ENCODE measurements at regions not wholly inside any gene's neighbourhood (a gene's known extent, or its start where the extent isn't known, plus 50 kb on each side); places are given as distances from the start of the nearest gene placed in this dataset.

GRCh38 chr2:5868931-5869330 is 176.7 kb downstream of the SOX11 start:
- BruUV-seq (replicated peaks) = no TSS peak

GRCh38 chr2:5869936-5870335 is 177.8 kb downstream of the SOX11 start:
- ATAC-seq (no peak), DNase-seq (ENCODE audit: low read depth, low spot score) (no peak)
- POLR2A ChIA-PET = no interaction called here
- no peaks in the 10 kb centered on the region for H3K27me3 ChIP-seq (ENCODE audit: control insufficient read depth, insufficient read depth, low read length)
- no peak overlapping the region for H3K27ac ChIP-seq (ENCODE audit: low read length)
- TF ChIP-seq TCF7L2 (IDR thresholded peaks at IDR 0.05; ENCODE audit: low read depth, low read length) = no peak
- TF ChIP-seq CTCF (IDR thresholded peaks at IDR 0.05) = no peak
- no peak for TF ChIP-seq POLR2AphosphoS5 (IDR thresholded peaks at IDR 0.05; ENCODE audit: low read depth, low read length)
- no peak for TF ChIP-seq REST (IDR thresholded peaks at IDR 0.05; ENCODE audit: insufficient read depth in 1 of 2, low read depth in 2 of 2, low read length in 1 of 2)
- no peak for TF ChIP-seq SIN3A (IDR thresholded peaks at IDR 0.05; ENCODE audit: borderline replicate concordance, insufficient read depth, low read depth, low read length)
- in situ Hi-C loops (cut with HindIII; ENCODE audit: low pct_unique_long_range_greater_than_20kb, low sequenced_read_pairs) = no loop called here
- H3K4me1 ChIP-seq (ENCODE audit: control insufficient read depth, insufficient read depth, low read length) = no peaks in the 10 kb centered on the region
- CTCF ChIA-PET = no interaction called here
- BruUV-seq (replicated peaks) = no TSS peak
- H3K9me3 ChIP-seq (ENCODE audit: control insufficient read depth, insufficient read depth, low read depth, low read length) = no peaks in the 10 kb centered on the region
- no peak overlapping the region for H3K4me3 ChIP-seq (ENCODE audit: low read depth in 2 of 2, low read length in 2 of 2)
- intact Hi-C loops (cut with micrococcal nuclease; ENCODE audit: unreplicated experiment) = no loop called here
- H3K36me3 ChIP-seq (ENCODE audit: control insufficient read depth, insufficient read depth, low read length) = no peaks in the 10 kb centered on the region

More at GRCh38 chr2:5868931-5869330, 176.7 kb downstream of the SOX11 start:
- Histone ChIP-seq H3K4me1 (ENCODE audit: control insufficient read depth, insufficient read depth, low read length) (no peaks in the 10 kb centered on the region), H3K27ac (ENCODE audit: low read length) (no peak overlapping the region), H3K27me3 (ENCODE audit: control insufficient read depth, insufficient read depth, low read length) (no peaks in the 10 kb centered on the region), H3K36me3 (ENCODE audit: control insufficient read depth, insufficient read depth, low read length) (no peaks in the 10 kb centered on the region), H3K4me3 (ENCODE audit: low read depth in 2 of 2, low read length in 2 of 2) (no peak overlapping the region), H3K9me3 (ENCODE audit: control insufficient read depth, insufficient read depth, low read depth, low read length) (no peaks in the 10 kb centered on the region)
- DNase-seq (ENCODE audit: low read depth, low spot score) = no peak
- TF ChIP-seq CTCF (IDR thresholded peaks at IDR 0.05) = no peak
- TF ChIP-seq REST (IDR thresholded peaks at IDR 0.05; ENCODE audit: insufficient read depth in 1 of 2, low read depth in 2 of 2, low read length in 1 of 2) = no peak
- TF ChIP-seq TCF7L2 (IDR thresholded peaks at IDR 0.05; ENCODE audit: low read depth, low read length) = no peak
- no peak for TF ChIP-seq SIN3A (IDR thresholded peaks at IDR 0.05; ENCODE audit: borderline replicate concordance, insufficient read depth, low read depth, low read length)
- no peak for TF ChIP-seq POLR2AphosphoS5 (IDR thresholded peaks at IDR 0.05; ENCODE audit: low read depth, low read length)
- CTCF ChIA-PET = no interaction called here
- no peak for ATAC-seq
- in situ Hi-C loops (cut with HindIII; ENCODE audit: low pct_unique_long_range_greater_than_20kb, low sequenced_read_pairs) = no loop called here
- POLR2A ChIA-PET = no interaction called here
- intact Hi-C loops (cut with micrococcal nuclease; ENCODE audit: unreplicated experiment) = no loop called here
